Astrocyte (in vitro differentiated cells and primary cell): ENCODE measurements at regions not wholly inside any gene's neighbourhood (a gene's known extent, or its start where the extent isn't known, plus 50 kb on each side); places are given as distances from the start of the nearest gene placed in this dataset.
A peak's percentile ranks its signal among the peaks of the same experiment; 100 is the strongest.

ENCODE experiments used
- DNase-seq: peaks from one replicate; pipeline ENCODE4 v3.0.0-alpha.2; 2010; ENCODE audit warnings: low read depth
- FAIRE-seq: peaks from 2 replicates; lab custom pipeline; 2011; peaks lifted over from hg19 to GRCh38; lab: Jason Lieb, UNC
- H2AFZ ChIP-seq: 2 replicates; pipeline ENCODE4 v1.6.0; 2012; ENCODE audit warnings: low read depth, low read length, inconsistent platforms
- H3K27ac ChIP-seq: 2 replicates; pipeline ENCODE4 v1.5.1; 2011; ENCODE audit warnings: low read depth, low read length, inconsistent platforms
- H3K27me3 ChIP-seq: 2 replicates; pipeline ENCODE4 v1.6.0; 2011; ENCODE audit warnings: low read length, inconsistent platforms; ENCODE audit not compliant: insufficient read depth
- H3K36me3 ChIP-seq: 2 replicates; pipeline ENCODE4 v1.5.1; 2011; ENCODE audit warnings: low read length, inconsistent platforms; ENCODE audit not compliant: insufficient read depth
- H3K4me1 ChIP-seq: 2 replicates; pipeline ENCODE4 v1.5.1; 2011; ENCODE audit warnings: low read length, inconsistent platforms; ENCODE audit not compliant: insufficient read depth
- H3K4me2 ChIP-seq: 2 replicates; pipeline ENCODE4 v1.6.0; 2012; ENCODE audit warnings: low read length, inconsistent platforms
- H3K4me3 ChIP-seq: 2 replicates; pipeline ENCODE4 v1.5.1; 2011; ENCODE audit warnings: low read depth, mild to moderate bottlenecking, low read length, inconsistent platforms; ENCODE audit not compliant: insufficient read depth
- H3K79me2 ChIP-seq: 2 replicates; pipeline ENCODE4 v1.6.0; 2012; ENCODE audit warnings: mild to moderate bottlenecking, low read length, inconsistent platforms; ENCODE audit not compliant: insufficient read depth
- H3K9ac ChIP-seq: 2 replicates; pipeline ENCODE4 v1.6.0; 2012; ENCODE audit warnings: mild to moderate bottlenecking, low read length, inconsistent platforms
- H3K9me3 ChIP-seq: 2 replicates; pipeline ENCODE4 v1.5.1; 2012; ENCODE audit warnings: low read depth, mild to moderate bottlenecking, low read length, inconsistent platforms; ENCODE audit not compliant: insufficient read depth
- H4K20me1 ChIP-seq: 2 replicates; pipeline ENCODE4 v1.6.0; 2012; ENCODE audit warnings: low read length, inconsistent platforms; ENCODE audit not compliant: insufficient read depth
- H3K27ac Mint-ChIP-seq: one replicate; pipeline ENCODE4 v1.8.0; 2021; ENCODE audit warnings: mild to moderate bottlenecking, mixed read lengths; ENCODE audit not compliant: unreplicated experiment
- H3K27me3 Mint-ChIP-seq: one replicate; pipeline ENCODE4 v1.8.0; 2021; ENCODE audit warnings: low read depth, mixed read lengths; ENCODE audit not compliant: unreplicated experiment
- H3K36me3 Mint-ChIP-seq: one replicate; pipeline ENCODE4 v1.8.0; 2021; ENCODE audit warnings: low read depth, mixed read lengths; ENCODE audit not compliant: unreplicated experiment
- H3K4me1 Mint-ChIP-seq: one replicate; pipeline ENCODE4 v1.8.0; 2021; ENCODE audit warnings: low read depth, mixed read lengths; ENCODE audit not compliant: unreplicated experiment
- H3K4me3 Mint-ChIP-seq: one replicate; pipeline ENCODE4 v1.8.0; 2021; ENCODE audit warnings: mild to moderate bottlenecking, moderate library complexity, mixed read lengths; ENCODE audit not compliant: unreplicated experiment
- H3K9me3 Mint-ChIP-seq: one replicate; pipeline ENCODE4 v1.8.0; 2021; ENCODE audit warnings: mild to moderate bottlenecking, mixed read lengths; ENCODE audit not compliant: unreplicated experiment
- CTCF ChIP-seq: IDR thresholded peaks from 2 replicates; pipeline ENCODE4 v1.5.1; 2011; ENCODE audit warnings: low read depth, mild to moderate bottlenecking, inconsistent platforms, low read length, moderate library complexity; ENCODE audit not compliant: insufficient read depth
- EZH2 ChIP-seq: IDR thresholded peaks from 2 replicates; pipeline ENCODE4 v1.6.1; 2012; ENCODE audit warnings: mild to moderate bottlenecking, low read length, inconsistent platforms; ENCODE audit not compliant: insufficient read depth

DNA sequence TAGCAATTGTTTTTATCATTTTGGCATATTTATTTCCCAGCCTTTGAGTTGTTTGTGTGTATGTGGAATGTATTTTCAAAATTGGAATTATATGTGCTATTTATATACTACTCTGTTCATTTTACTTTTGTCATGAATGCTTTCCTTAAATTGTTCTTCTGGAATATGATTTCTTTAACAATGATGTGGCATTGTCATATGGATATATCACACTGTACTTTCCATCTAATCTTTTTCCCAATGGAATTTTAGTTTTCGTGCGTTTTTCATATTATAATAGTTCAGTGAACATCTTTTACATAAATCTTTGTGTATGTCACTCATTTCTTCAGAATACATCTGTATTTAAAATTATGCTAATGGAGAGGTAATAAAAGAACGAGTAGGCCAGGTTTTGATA, 980.1 kb upstream of the WWC1 start:
- H3K36me3 Mint-ChIP-seq: no peaks in the 10 kb centered on the region
- Histone ChIP-seq H3K27ac (no peak overlapping the region), H4K20me1 (no peaks in the 10 kb centered on the region), H3K9me3 (no peaks in the 10 kb centered on the region), H3K4me1 (no peaks in the 10 kb centered on the region), H3K9ac (no peak overlapping the region), H2AFZ (no peak overlapping the region), H3K27me3 (no peaks in the 10 kb centered on the region), H3K4me3 (no peak overlapping the region), H3K36me3 (no peaks in the 10 kb centered on the region), H3K4me2 (no peak overlapping the region), H3K79me2 (no peaks in the 10 kb centered on the region)
- H3K4me3 Mint-ChIP-seq: no peak overlapping the region
- no peaks in the 10 kb centered on the region for H3K27me3 Mint-ChIP-seq
- TF ChIP-seq EZH2: no peak
- TF ChIP-seq CTCF: no peak
- H3K27ac Mint-ChIP-seq: no peak overlapping the region
- FAIRE-seq (no peak), DNase-seq (no peak)
- peaks cover 4% of the 10 kb centered on the region for H3K9me3 Mint-ChIP-seq
- H3K4me1 Mint-ChIP-seq: peaks cover 3% of the 10 kb centered on the region

DNA sequence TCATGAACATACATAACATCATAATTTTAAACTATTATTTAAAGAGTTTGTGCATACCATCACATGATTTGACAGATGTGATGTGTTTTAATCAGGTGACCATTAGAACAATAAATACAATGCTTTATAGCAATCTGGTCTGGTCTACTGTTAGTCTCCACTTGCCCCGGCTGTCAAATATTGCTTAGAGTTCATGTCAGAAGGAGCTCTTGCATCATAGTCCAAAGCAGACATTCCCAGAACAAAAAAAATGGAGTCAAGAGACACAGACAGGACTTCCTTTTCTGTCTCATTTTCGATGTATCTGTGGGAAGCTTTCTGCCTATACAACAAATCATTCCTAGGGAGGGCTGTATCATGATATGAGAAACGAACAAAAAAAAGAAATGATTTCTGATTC, 979.2 kb upstream of the WWC1 start:
- H3K27ac Mint-ChIP-seq: peak overlapping the region; percentile 63
- H3K4me1 Mint-ChIP-seq: peaks cover 3% of the 10 kb centered on the region
- Histone ChIP-seq H3K27me3 (no peaks in the 10 kb centered on the region), H3K9me3 (no peaks in the 10 kb centered on the region), H4K20me1 (no peaks in the 10 kb centered on the region), H3K9ac (no peak overlapping the region), H3K79me2 (no peaks in the 10 kb centered on the region), H3K36me3 (no peaks in the 10 kb centered on the region), H3K4me3 (no peak overlapping the region), H3K4me1 (no peaks in the 10 kb centered on the region), H3K27ac (no peak overlapping the region), H3K4me2 (no peak overlapping the region), H2AFZ (no peak overlapping the region)
- no peaks in the 10 kb centered on the region for H3K27me3 Mint-ChIP-seq
- no peak for FAIRE-seq
- no peak for TF ChIP-seq CTCF
- no peak for TF ChIP-seq EZH2
- H3K36me3 Mint-ChIP-seq: no peaks in the 10 kb centered on the region
- H3K9me3 Mint-ChIP-seq: peaks cover 4% of the 10 kb centered on the region
- no peak overlapping the region for H3K4me3 Mint-ChIP-seq
- DNase-seq: no peak

DNA sequence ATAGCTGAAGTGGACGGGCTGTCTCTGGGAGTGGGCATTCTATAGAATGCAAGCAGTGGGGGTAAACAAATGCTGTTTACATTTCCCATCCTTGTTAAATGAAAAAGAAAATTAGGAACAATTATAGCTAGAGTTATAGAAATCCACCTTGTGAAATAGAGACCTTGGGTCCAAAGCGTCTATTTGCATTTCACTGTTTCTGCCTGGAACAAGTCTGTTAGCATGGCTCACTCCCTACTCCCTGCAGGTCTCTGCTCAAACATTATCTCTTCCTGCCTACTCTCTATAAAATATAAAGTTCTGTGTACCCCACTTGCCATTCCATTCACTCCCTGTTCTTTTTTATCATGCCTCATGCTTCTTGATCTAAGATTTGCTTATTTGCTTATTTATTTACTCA, 975.7 kb upstream of the WWC1 start:
- FAIRE-seq: no peak
- Histone ChIP-seq H3K79me2 (no peaks in the 10 kb centered on the region), H3K36me3 (no peaks in the 10 kb centered on the region), H3K9ac (no peak overlapping the region), H3K4me3 (no peak overlapping the region), H3K27ac (no peak overlapping the region), H3K27me3 (no peaks in the 10 kb centered on the region), H3K4me1 (no peaks in the 10 kb centered on the region), H3K9me3 (no peaks in the 10 kb centered on the region), H4K20me1 (no peaks in the 10 kb centered on the region), H2AFZ (no peak overlapping the region), H3K4me2 (no peak overlapping the region)
- peaks cover 4% of the 10 kb centered on the region for H3K4me1 Mint-ChIP-seq
- no peak for TF ChIP-seq CTCF
- no peak overlapping the region for H3K4me3 Mint-ChIP-seq
- H3K27me3 Mint-ChIP-seq: no peaks in the 10 kb centered on the region
- H3K9me3 Mint-ChIP-seq: peaks cover 4% of the 10 kb centered on the region
- H3K36me3 Mint-ChIP-seq: no peaks in the 10 kb centered on the region
- H3K27ac Mint-ChIP-seq: no peak overlapping the region
- no peak for DNase-seq
